Stimulated activated CD8-positive, alpha-beta memory T cell treated with anti-CD3 and anti-CD28 coated beads, Interleukin-7, amount 100 ng/mL, for 48 hours (primary cell): ENCODE measurements at regions not wholly inside any gene's neighbourhood (a gene's known extent, or its start where the extent isn't known, plus 50 kb on each side); places are given as distances from the start of the nearest gene placed in this dataset.
"Not testable (repeated sequence)": the region's sequence is repeated elsewhere in the genome, so short reads cannot be mapped to it uniquely, and the experiment has no call there.

ENCODE experiments used
- DNase-seq, 2 donors: peaks; one replicate each; pipeline ENCODE4 v3.0.0-alpha.2; 2020; ENCODE audit warnings: low read depth in 1 of 2; ENCODE audit errors: extremely low read depth in 1 of 2

GRCh38 chr2:239806276-239806675 lies 218.9 kb downstream of the NDUFA10 start:
- DNase-seq, result no peak

GRCh38 chr2:239805414-239805813 lies 219.7 kb downstream of the NDUFA10 start:
- DNase-seq, result no peak

- no peak for DNase-seq
Observed at GRCh38 chr2:239805043-239805329, 220.2 kb downstream of the NDUFA10 start.

GRCh38 chr2:239804161-239805042 lies 220.7 kb downstream of the NDUFA10 start:
- no peak for DNase-seq

GRCh38 chr2:239803766-239804115 lies 221.4 kb downstream of the NDUFA10 start:
- no peak for DNase-seq

- DNase-seq, result no peak
Observed at GRCh38 chr2:239803102-239803765, 221.9 kb downstream of the NDUFA10 start.

GRCh38 chr2:239802185-239802649 lies 222.9 kb downstream of the NDUFA10 start:
- DNase-seq, result no peak

- no peak for DNase-seq
Observed at GRCh38 chr2:239801404-239802184, 223.5 kb downstream of the NDUFA10 start.

GRCh38 chr2:239800785-239801386 lies 224.3 kb downstream of the NDUFA10 start:
- DNase-seq, result no peak

GRCh38 chr2:239797316-239797715 lies 227.8 kb downstream of the NDUFA10 start:
- DNase-seq, result no peak

- DNase-seq, result not testable (repeated sequence)
Observed at GRCh38 chr2:239795761-239796160, 229.4 kb downstream of the NDUFA10 start.

- no peak for DNase-seq
Observed at GRCh38 chr2:239793836-239794235, 231.3 kb downstream of the NDUFA10 start.

- DNase-seq, result no peak
Observed at GRCh38 chr2:239793086-239793485, 232.1 kb downstream of the NDUFA10 start.

GRCh38 chr2:239792405-239793084 lies 232.6 kb downstream of the NDUFA10 start:
- no peak for DNase-seq

GRCh38 chr2:239791526-239792404 lies 233.4 kb downstream of the NDUFA10 start:
- no peak for DNase-seq

GRCh38 chr2:239790721-239791120 lies 234.4 kb downstream of the NDUFA10 start:
- no peak for DNase-seq

- no peak for DNase-seq
Observed at GRCh38 chr2:239790313-239790712, 234.8 kb downstream of the NDUFA10 start.

- DNase-seq, result no peak
Observed at GRCh38 chr2:239789711-239790110, 235.4 kb downstream of the NDUFA10 start.

- DNase-seq, result no peak
Observed at GRCh38 chr2:239788576-239789098, 236.5 kb downstream of the NDUFA10 start.
